CD4-positive, alpha-beta T cell (primary cell): ENCODE measurements at regions not wholly inside any gene's neighbourhood (a gene's known extent, or its start where the extent isn't known, plus 50 kb on each side); places are given as distances from the start of the nearest gene placed in this dataset.

Experiments
- ATAC-seq: fragments of 200-7000 bp; cut with Tn5 transposase; one replicate; pipeline ENCODE4 v1.10.0; 2022; ENCODE audit warnings: mild to moderate bottlenecking; ENCODE audit not compliant: poor library complexity
- CTCF ChIA-PET: fragments of 350-600 bp; sonication (Branson Sonifier 250); formaldehyde crosslinking; loops from one replicate; lab custom pipeline; 2021; ENCODE audit warnings: antibody characterized with exemption, inconsistent platforms; lab: Charles Lee
- POLR2A ChIA-PET: fragments of 350-600 bp; sonication (Branson Sonifier 250); formaldehyde crosslinking; loops from one replicate; lab custom pipeline; 2021; ENCODE audit warnings: antibody characterized with exemption, inconsistent platforms; lab: Charles Lee
- DNase-seq, 14 experiments: peaks; one replicate each; pipeline ENCODE4 v3.0.0-alpha.2; 2013 to 2020; ENCODE audit warnings: mixed read lengths in 2 of 14
- H3K27ac ChIP-seq, 2 donors: one replicate each; pipeline versions ENCODE4 v1.5.1 to v1.7.0; 2013; ENCODE audit warnings: low read length in 2 of 2, low read depth in 1 of 2, mild to moderate bottlenecking in 1 of 2
- H3K27me3 ChIP-seq, 2 experiments: 1 replicate in 1 of 2; 2 replicates in 1 of 2; pipeline versions ENCODE4 v1.6.1 to v1.7.0; 2013; ENCODE audit warnings: low read length in 2 of 2, control low read depth in 1 of 2, mild to moderate bottlenecking in 1 of 2, moderate library complexity in 1 of 2; ENCODE audit not compliant: insufficient read depth in 2 of 2, control insufficient read depth in 1 of 2
- H3K36me3 ChIP-seq: one replicate; pipeline ENCODE4 v1.6.1; 2013; ENCODE audit warnings: low read length, control low read depth; ENCODE audit not compliant: insufficient read depth
- H3K4me1 ChIP-seq: one replicate; pipeline ENCODE4 v1.6.1; 2013; ENCODE audit warnings: low read length, control low read depth; ENCODE audit not compliant: insufficient read depth
- H3K4me3 ChIP-seq: one replicate; pipeline ENCODE4 v1.5.1; 2013; ENCODE audit warnings: mild to moderate bottlenecking, low read length, moderate library complexity
- H3K9me3 ChIP-seq, 2 experiments: 1 replicate in 1 of 2; 2 replicates in 1 of 2; pipeline versions ENCODE4 v1.6.1 to v1.7.0; 2013; ENCODE audit warnings: low read length in 2 of 2, mild to moderate bottlenecking in 2 of 2, control low read depth in 1 of 2, moderate library complexity in 1 of 2; ENCODE audit not compliant: control insufficient read depth in 1 of 2, insufficient read depth in 1 of 2
- H3K27ac Mint-ChIP-seq: one replicate; pipeline ENCODE4 v1.8.0; 2020; ENCODE audit warnings: mixed read lengths
- H3K27me3 Mint-ChIP-seq: one replicate; pipeline ENCODE4 v1.8.0; 2021; ENCODE audit warnings: mixed read lengths
- H3K36me3 Mint-ChIP-seq: one replicate; pipeline ENCODE4 v1.8.0; 2021; ENCODE audit warnings: low read depth, mixed read lengths
- H3K4me1 Mint-ChIP-seq: one replicate; pipeline ENCODE4 v1.8.0; 2021; ENCODE audit warnings: low read depth, mixed read lengths
- H3K4me3 Mint-ChIP-seq: one replicate; pipeline ENCODE4 v1.8.0; 2020; ENCODE audit warnings: mild to moderate bottlenecking, mixed read lengths
- H3K9me3 Mint-ChIP-seq: one replicate; pipeline ENCODE4 v1.8.0; 2020; ENCODE audit warnings: mixed read lengths
- CTCF ChIP-seq: fragments of 200-600 bp; IDR thresholded peaks from one replicate; pipeline ENCODE4 v1.8.0; 2022; ENCODE audit warnings: antibody characterized with exemption, mild to moderate bottlenecking
- intact Hi-C, 2 experiments: fragments of 100-400 bp; cut with DNase I in 1 of 2; cut with micrococcal nuclease in 1 of 2; formaldehyde crosslinking; loops; one replicate each; pipeline versions ENCODE4 v1.15.1 to v1.9.0; 2023 to 2025; cut with DNase I, micrococcal nuclease

- ChIA-PET POLR2A (no interaction called here), CTCF (no interaction called here)
- H3K27me3 ChIP-seq, result peaks cover 0 to 2% of the 10 kb centered on the region in 2 experiments
- Mint-ChIP-seq H3K27me3 (peaks cover 26% of the 10 kb centered on the region), H3K9me3 (no peaks in the 10 kb centered on the region), H3K27ac (no peak overlapping the region), H3K36me3 (no peaks in the 10 kb centered on the region), H3K4me1 (no peaks in the 10 kb centered on the region), H3K4me3 (no peak overlapping the region)
- no peak overlapping the region for H3K27ac ChIP-seq
- no peaks in the 10 kb centered on the region for H3K9me3 ChIP-seq
- no peak for ATAC-seq
- intact Hi-C loops, result no loop called here
- TF ChIP-seq CTCF, result no peak
- no peaks in the 10 kb centered on the region for H3K4me1 ChIP-seq
- no peaks in the 10 kb centered on the region for H3K36me3 ChIP-seq
- H3K4me3 ChIP-seq, result no peak overlapping the region
- peak in 1 of 14 experiments; percentile 22 for DNase-seq
Observed at GRCh38 chr22:49260681-49261580, 566.7 kb downstream of the BRD1 start.

- Mint-ChIP-seq H3K27ac (no peak overlapping the region), H3K4me1 (no peaks in the 10 kb centered on the region), H3K9me3 (no peaks in the 10 kb centered on the region), H3K27me3 (peaks cover 22% of the 10 kb centered on the region), H3K4me3 (no peak overlapping the region), H3K36me3 (no peaks in the 10 kb centered on the region)
- intact Hi-C loops, result no loop called here
- CTCF ChIA-PET, result no interaction called here
- Histone ChIP-seq H3K27ac (no peak overlapping the region), H3K4me1 (no peaks in the 10 kb centered on the region), H3K27me3 (peaks cover 0 to 2% of the 10 kb centered on the region in 2 experiments), H3K36me3 (no peaks in the 10 kb centered on the region), H3K4me3 (no peak overlapping the region), H3K9me3 (peaks cover 0 to 4% of the 10 kb centered on the region in 2 experiments)
- ATAC-seq (no peak), DNase-seq (peak in 1 of 14 experiments; percentile 7)
- TF ChIP-seq CTCF, result no peak
- POLR2A ChIA-PET, result no interaction called here
Observed at GRCh38 chr22:49259839-49260615, 567.6 kb downstream of the BRD1 start.

- H3K36me3 ChIP-seq, result no peaks in the 10 kb centered on the region
- no peak overlapping the region for H3K27ac ChIP-seq
- H3K4me3 Mint-ChIP-seq, result no peak overlapping the region
- H3K4me1 ChIP-seq, result no peaks in the 10 kb centered on the region
- no peak for TF ChIP-seq CTCF
- peak in 1 of 14 experiments; percentile 11 for DNase-seq
- no peaks in the 10 kb centered on the region for H3K4me1 Mint-ChIP-seq
- H3K9me3 ChIP-seq, result peaks cover 0 to 15% of the 10 kb centered on the region in 2 experiments
- ATAC-seq, result no peak
- intact Hi-C loops, result no loop called here
- H3K27ac Mint-ChIP-seq, result no peak overlapping the region
- no peaks in the 10 kb centered on the region for H3K36me3 Mint-ChIP-seq
- ChIA-PET CTCF (no interaction called here), POLR2A (no interaction called here)
- peaks cover 29% of the 10 kb centered on the region for H3K27me3 Mint-ChIP-seq
- peaks cover 0 to 5% of the 10 kb centered on the region in 2 experiments for H3K27me3 ChIP-seq
- H3K9me3 Mint-ChIP-seq, result no peaks in the 10 kb centered on the region
- H3K4me3 ChIP-seq, result no peak overlapping the region
Observed at GRCh38 chr22:49258107-49259010, 569.3 kb downstream of the BRD1 start.
